OCI-LY7 (cell line): ENCODE measurements at regions not wholly inside any gene's neighbourhood (a gene's known extent, or its start where the extent isn't known, plus 50 kb on each side); places are given as distances from the start of the nearest gene placed in this dataset.

ENCODE experiments used
- BruUV-seq: library from RNA; stranded (reverse); fragments of 400-500 nt; replicated peaks from 2 replicates; lab custom pipeline; 2021; lab: Mats Ljungman, UMichigan
- CTCF ChIA-PET: fragments of 300-600 bp; sonication (Branson Sonifier 250); formaldehyde crosslinking; loops from one replicate; lab custom pipeline; 2022; ENCODE audit warnings: antibody characterized with exemption; ENCODE audit not compliant: unreplicated experiment; lab: Charles Lee
- POLR2A ChIA-PET: fragments of 300-600 bp; sonication (Branson Sonifier 250); formaldehyde crosslinking; loops from one replicate; lab custom pipeline; 2022; ENCODE audit warnings: antibody characterized with exemption; lab: Charles Lee
- DNase-seq: peaks from one replicate; pipeline ENCODE4 v3.0.0-alpha.2; 2015; ENCODE audit warnings: low spot score
- H2AFZ ChIP-seq: fragments of 200-600 bp; sonication (generic), shearing (Covaris generic); 2 replicates; pipeline ENCODE4 v1.6.1; 2014; ENCODE audit warnings: mild to moderate bottlenecking, antibody characterized with exemption, low read length, moderate library complexity
- H3K27ac ChIP-seq: fragments of 200-600 bp; sonication (generic); 2 replicates; pipeline ENCODE4 v1.5.1; 2014; ENCODE audit warnings: mixed run types, low read depth, mild to moderate bottlenecking, moderate library complexity, low read length, inconsistent platforms; ENCODE audit not compliant: poor library complexity, severe bottlenecking
- H3K36me3 ChIP-seq: fragments of 200-600 bp; sonication (generic); 2 replicates; pipeline ENCODE4 v1.6.1; 2014; ENCODE audit warnings: mild to moderate bottlenecking, antibody characterized with exemption, low read length, moderate library complexity, mixed read lengths; ENCODE audit not compliant: insufficient read depth
- H3K4me1 ChIP-seq: fragments of 200-600 bp; sonication (generic); 2 replicates; pipeline ENCODE4 v1.5.1; 2014; ENCODE audit warnings: mild to moderate bottlenecking, low read length; ENCODE audit not compliant: insufficient read depth, poor library complexity, severe bottlenecking
- H3K4me2 ChIP-seq: fragments of 200-600 bp; sonication (generic); 2 replicates; pipeline ENCODE4 v1.6.1; 2014; ENCODE audit warnings: mild to moderate bottlenecking, low read length
- H3K4me3 ChIP-seq: fragments of 200-600 bp; sonication (generic); 2 replicates; pipeline ENCODE4 v1.5.1; 2014; ENCODE audit warnings: mild to moderate bottlenecking, low read depth, low read length; ENCODE audit not compliant: poor library complexity, severe bottlenecking
- H3K79me2 ChIP-seq: fragments of 200-600 bp; sonication (generic); 2 replicates; pipeline ENCODE4 v1.6.1; 2016; ENCODE audit warnings: low read depth, mild to moderate bottlenecking, low read length, moderate library complexity, mixed read lengths; ENCODE audit not compliant: insufficient read depth
- H3K9me2 ChIP-seq: fragments of 200-600 bp; sonication (generic); 2 replicates; pipeline ENCODE4 v1.6.1; 2016; ENCODE audit warnings: mild to moderate bottlenecking, low read length, mixed read lengths; ENCODE audit not compliant: insufficient read depth
- H3K9me3 ChIP-seq: fragments of 200-600 bp; sonication (generic); 2 replicates; pipeline ENCODE4 v1.6.1; 2014; ENCODE audit warnings: mild to moderate bottlenecking, mixed run types, low read length, mixed read lengths
- H4K20me1 ChIP-seq: fragments of 200-600 bp; sonication (generic); 2 replicates; pipeline ENCODE4 v1.6.1; 2014; ENCODE audit warnings: mild to moderate bottlenecking, antibody characterized with exemption, low read length, moderate library complexity, mixed read lengths; ENCODE audit not compliant: insufficient read depth
- CTCF ChIP-seq: fragments of 200-600 bp; sonication (generic); conservative IDR thresholded peaks from 2 replicates; pipeline ENCODE4 v1.5.1; 2014; ENCODE audit warnings: mild to moderate bottlenecking, antibody characterized with exemption, low read length, moderate library complexity, mixed read lengths
- EZH2phosphoT487 ChIP-seq: fragments of 200-600 bp; sonication (generic); IDR thresholded peaks from 2 replicates; pipeline ENCODE4 v1.6.1; 2018; ENCODE audit warnings: low read depth, borderline replicate concordance, mild to moderate bottlenecking, mixed run types, antibody characterized with exemption, low read length, moderate library complexity, mixed read lengths
- intact Hi-C: fragments of 100-400 bp; cut with micrococcal nuclease; formaldehyde crosslinking; loops from one replicate; pipeline ENCODE4 v1.10.0; 2022; ENCODE audit not compliant: unreplicated experiment

- H3K9me3 ChIP-seq = no peaks in the 10 kb centered on the region
- no peaks in the 10 kb centered on the region for H4K20me1 ChIP-seq
- no peaks in the 10 kb centered on the region for H3K9me2 ChIP-seq
- BruUV-seq = no TSS peak
- CTCF ChIA-PET = no interaction called here
- H3K27ac ChIP-seq = no peak overlapping the region
- H3K36me3 ChIP-seq = no peaks in the 10 kb centered on the region
- H3K4me2 ChIP-seq = no peak overlapping the region
- POLR2A ChIA-PET = no interaction called here
- intact Hi-C loops = no loop called here
- H3K79me2 ChIP-seq = no peaks in the 10 kb centered on the region
- DNase-seq = no peak
- no peak overlapping the region for H2AFZ ChIP-seq
- H3K4me3 ChIP-seq = no peak overlapping the region
- H3K4me1 ChIP-seq = no peaks in the 10 kb centered on the region
- TF ChIP-seq EZH2phosphoT487 (no peak), CTCF (no peak)
These were observed 188.0 kb upstream of the MDGA2 start for GRCh38 chr14:47863441-47863840.

GRCh38 chr14:47857646-47858045, 182.2 kb upstream of the MDGA2 start:
- BruUV-seq = no TSS peak
- ChIA-PET POLR2A (no interaction called here), CTCF (no interaction called here)
- Histone ChIP-seq H3K9me3 (no peaks in the 10 kb centered on the region), H3K4me3 (no peak overlapping the region), H3K27ac (no peak overlapping the region), H3K36me3 (no peaks in the 10 kb centered on the region), H4K20me1 (no peaks in the 10 kb centered on the region), H2AFZ (no peak overlapping the region), H3K4me2 (no peak overlapping the region), H3K4me1 (no peaks in the 10 kb centered on the region), H3K9me2 (no peaks in the 10 kb centered on the region), H3K79me2 (no peaks in the 10 kb centered on the region)
- intact Hi-C loops = no loop called here
- DNase-seq = no peak
- TF ChIP-seq CTCF (no peak), EZH2phosphoT487 (no peak)

- Histone ChIP-seq H3K9me2 (no peaks in the 10 kb centered on the region), H4K20me1 (no peaks in the 10 kb centered on the region), H2AFZ (no peak overlapping the region), H3K4me2 (no peak overlapping the region), H3K4me3 (no peak overlapping the region), H3K79me2 (no peaks in the 10 kb centered on the region), H3K27ac (no peak overlapping the region), H3K4me1 (no peaks in the 10 kb centered on the region), H3K9me3 (no peaks in the 10 kb centered on the region), H3K36me3 (no peaks in the 10 kb centered on the region)
- DNase-seq = no peak
- intact Hi-C loops = no loop called here
- TF ChIP-seq CTCF (no peak), EZH2phosphoT487 (no peak)
- POLR2A ChIA-PET = no interaction called here
- CTCF ChIA-PET = no interaction called here
- BruUV-seq = no TSS peak
These were observed 176.9 kb upstream of the MDGA2 start for GRCh38 chr14:47852278-47852677.
